HG03060 (cell line): ENCODE measurements at regions not wholly inside any gene's neighbourhood (a gene's known extent, or its start where the extent isn't known, plus 50 kb on each side); places are given as distances from the start of the nearest gene placed in this dataset.

ENCODE experiments used
- ATAC-seq: cut with Tn5 transposase; IDR thresholded peaks from one replicate; pipeline ENCODE4 v1.9.1; 2021; ENCODE audit warnings: low read depth, moderate number of reproducible peaks; ENCODE audit not compliant: unreplicated experiment

DNA sequence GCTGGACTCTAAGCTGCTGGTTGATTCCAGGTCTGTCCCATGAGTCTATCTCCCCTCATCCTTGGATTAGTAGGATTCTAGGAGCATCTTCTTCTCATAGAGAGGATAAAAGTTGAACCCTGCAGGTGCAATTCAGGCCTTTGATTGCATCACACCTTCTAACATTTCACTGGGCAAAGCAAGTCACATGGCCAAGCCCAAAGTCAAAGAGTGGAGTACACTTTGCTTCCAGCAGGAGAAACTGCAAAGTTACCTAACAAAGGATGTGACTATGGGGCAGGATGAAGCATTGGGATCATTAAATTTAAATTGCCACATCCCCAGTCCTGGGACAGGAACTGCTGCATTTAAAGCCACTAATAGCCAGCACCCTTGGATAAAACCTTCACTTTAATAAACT lies 51.0 kb upstream of the EGFLAM start:
- no peak for ATAC-seq

DNA sequence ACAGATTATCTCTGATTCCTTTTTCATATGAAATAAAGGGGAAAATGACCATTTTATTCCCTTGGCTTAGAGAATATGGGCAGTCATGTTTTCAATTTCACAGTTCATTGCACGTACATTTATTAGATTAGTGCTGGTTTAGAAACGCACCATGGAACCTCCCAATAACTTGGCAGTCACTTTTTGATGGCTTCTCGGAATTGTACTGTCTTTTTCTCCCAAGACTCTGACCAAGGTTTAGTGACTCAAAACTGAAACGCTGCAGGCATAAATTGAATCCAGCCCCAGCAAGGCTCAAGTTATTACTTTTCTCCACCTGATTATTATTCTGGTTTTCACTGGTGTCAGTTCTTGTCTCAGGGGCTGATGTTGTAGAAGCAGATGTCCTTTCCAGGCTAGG lies 55.6 kb upstream of the EGFLAM start:
- no peak for ATAC-seq

- no peak for ATAC-seq
Measured at GRCh38 chr5:38200872-38201557, 57.3 kb upstream of the EGFLAM start.

- no peak for ATAC-seq
Measured at GRCh38 chr5:38197118-38197517, 61.2 kb upstream of the EGFLAM start.

DNA sequence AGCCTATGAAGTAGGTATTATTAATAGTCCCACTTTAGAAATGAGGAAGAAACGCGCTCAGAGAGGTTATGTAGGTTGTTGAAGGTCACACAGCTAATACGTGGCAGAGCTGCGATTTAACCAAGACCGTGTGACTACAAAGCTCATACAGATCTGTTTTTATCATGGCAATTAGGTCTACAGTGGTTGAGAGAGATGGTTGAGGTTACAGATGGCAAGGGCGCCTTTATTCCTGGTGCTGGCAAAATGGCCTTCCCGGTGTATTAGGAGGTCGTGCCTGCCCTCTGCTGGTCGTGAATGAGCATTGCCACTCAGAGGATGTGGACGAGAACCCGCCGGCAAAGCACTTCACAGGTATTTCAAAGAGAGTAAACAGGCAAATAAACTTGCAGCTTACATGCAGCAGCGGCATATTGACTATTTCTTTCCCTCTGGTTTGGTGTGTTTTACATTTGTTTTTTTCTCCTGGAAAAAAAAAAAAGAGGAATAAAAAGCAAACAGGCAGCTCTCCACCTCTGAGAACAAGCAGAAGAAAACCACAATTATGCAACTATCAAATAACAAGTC lies 65.3 kb upstream of the EGFLAM start:
- ATAC-seq = no peak

GRCh38 chr5:38191693-38192092 lies 66.7 kb upstream of the EGFLAM start:
- ATAC-seq = no peak

- no peak for ATAC-seq
Measured at GRCh38 chr5:38190111-38190510, 68.2 kb upstream of the EGFLAM start.

- ATAC-seq = no peak
Measured at GRCh38 chr5:38189081-38189504, 69.3 kb upstream of the EGFLAM start.

GRCh38 chr5:38188591-38188990 lies 69.8 kb upstream of the EGFLAM start:
- ATAC-seq = no peak

GRCh38 chr5:38187532-38187931 lies 70.8 kb upstream of the EGFLAM start:
- ATAC-seq = no peak

GRCh38 chr5:38184627-38185026 lies 73.7 kb upstream of the EGFLAM start:
- no peak for ATAC-seq

GRCh38 chr5:38182991-38183390 lies 75.4 kb upstream of the EGFLAM start:
- no peak for ATAC-seq

GRCh38 chr5:38168029-38168428 lies 90.3 kb upstream of the EGFLAM start:
- no peak for ATAC-seq

GRCh38 chr5:38167562-38167996 lies 90.8 kb upstream of the EGFLAM start:
- no peak for ATAC-seq

- ATAC-seq = no peak
Measured at GRCh38 chr5:38166832-38167231, 91.5 kb upstream of the EGFLAM start.

DNA sequence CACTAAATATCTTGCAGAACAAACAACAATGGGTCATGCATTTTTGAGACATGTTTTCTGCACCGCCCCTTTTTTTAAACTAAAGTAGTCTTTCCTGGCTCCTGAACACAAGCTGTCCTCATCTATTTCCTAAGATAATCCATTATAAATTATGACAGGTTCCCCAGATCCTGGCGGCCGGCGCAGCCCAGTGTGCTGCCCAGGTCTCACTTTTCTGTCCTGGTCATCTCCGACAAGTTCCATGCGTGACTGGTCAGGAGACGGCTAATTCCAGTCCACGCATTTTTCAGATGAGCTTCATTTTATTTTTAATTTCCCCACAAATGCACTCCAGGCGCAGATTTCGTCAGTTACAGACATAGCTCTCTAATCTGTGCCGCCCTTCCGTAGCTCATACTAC lies 92.9 kb upstream of the EGFLAM start:
- no peak for ATAC-seq

DNA sequence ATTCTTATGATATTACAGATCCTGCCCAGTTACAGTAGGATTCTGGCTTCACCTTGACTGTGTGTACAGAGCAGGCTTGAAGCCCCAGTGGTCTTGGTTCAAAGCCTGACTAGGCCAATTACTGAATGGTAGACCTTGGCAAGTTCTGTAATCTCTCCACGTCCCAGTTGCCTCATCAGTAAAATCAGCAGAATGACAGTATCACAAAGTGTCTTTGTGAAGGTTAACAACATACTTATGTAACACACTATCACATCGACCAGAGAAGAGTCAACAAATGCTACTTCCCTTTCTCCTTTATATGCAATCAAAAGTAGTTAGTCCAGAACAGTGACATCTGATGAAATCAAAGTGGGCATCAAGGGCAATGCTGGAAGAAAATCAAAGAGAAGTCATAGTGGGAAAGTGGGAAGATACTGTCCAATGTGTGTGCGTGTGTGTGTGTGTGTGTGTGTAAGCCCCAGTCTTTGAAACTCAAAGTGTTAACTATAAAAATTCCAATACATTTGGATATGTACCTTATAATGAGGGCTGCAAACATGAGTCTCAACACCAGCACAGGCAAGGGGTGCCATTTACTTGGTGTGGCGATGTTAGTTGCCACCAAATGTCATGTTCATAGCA lies 93.5 kb upstream of the EGFLAM start:
- no peak for ATAC-seq

GRCh38 chr5:38163636-38164237 lies 94.6 kb upstream of the EGFLAM start:
- no peak for ATAC-seq

DNA sequence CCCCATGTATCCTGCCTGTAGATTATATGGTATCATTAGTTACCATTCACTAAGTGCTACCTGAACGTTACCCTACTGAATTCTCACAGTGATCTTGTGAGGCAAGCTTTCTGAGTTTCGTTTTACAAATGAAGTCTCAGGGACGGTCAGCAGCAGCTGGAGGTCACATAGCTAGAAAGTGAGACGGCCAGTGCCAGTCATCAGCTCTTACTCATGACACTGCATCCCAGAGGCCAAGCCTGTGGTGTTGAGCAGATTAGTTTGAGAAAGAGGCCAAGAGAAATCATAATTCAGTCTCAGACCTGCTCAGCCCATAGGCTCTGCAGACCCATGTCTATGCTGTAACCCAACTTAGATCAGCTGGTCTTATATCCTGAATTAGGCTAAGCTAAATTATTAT lies 95.7 kb upstream of the EGFLAM start:
- no peak for ATAC-seq

DNA sequence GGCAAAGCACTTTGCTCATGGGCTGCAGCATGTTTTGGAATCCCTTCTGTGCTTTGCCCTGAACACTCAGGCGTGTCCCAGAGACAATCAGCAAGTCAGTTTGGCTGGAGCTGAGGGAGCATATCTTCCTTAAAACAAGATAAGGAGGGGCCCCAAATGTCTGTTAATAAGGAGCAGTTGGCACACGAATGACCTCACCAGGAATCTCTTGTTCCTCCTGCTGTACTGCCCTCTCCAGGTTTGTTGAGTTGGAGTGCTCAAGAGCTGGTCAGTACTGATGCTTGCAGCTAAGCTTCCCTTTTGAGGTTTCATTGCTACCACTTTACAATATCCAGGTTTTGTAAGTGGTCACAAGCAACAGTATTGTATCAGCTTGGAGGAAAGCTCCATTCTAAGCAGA lies 101.3 kb upstream of the EGFLAM start:
- ATAC-seq = no peak

DNA sequence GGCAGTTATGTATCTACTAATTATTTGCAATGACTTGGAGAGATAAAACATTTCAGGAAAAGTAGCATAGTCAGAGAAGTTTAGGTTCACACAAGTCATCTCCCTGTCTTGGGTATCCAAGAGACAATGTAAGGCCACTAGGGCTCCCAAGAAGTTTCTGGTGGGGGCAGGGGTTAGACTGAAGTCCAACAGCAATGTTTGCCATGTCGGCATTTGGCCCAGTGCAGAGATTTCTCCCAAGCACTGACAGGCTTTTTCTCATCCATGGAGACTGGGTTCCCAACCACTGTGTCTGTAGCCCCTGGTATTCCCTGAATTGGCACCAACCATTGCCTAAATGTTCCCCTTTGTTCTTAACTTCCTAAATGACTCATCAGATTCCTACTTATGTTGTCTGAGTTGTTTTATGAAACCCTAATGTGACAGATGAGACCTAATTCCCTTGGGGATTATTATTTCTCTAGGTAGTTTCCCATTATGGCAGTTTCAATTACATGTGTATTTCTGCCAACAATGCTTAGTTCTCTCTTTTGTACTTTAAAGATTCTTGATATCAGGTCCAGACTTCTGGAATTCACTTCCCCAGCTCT lies 103.6 kb upstream of the EGFLAM start:
- no peak for ATAC-seq
